Erythroblast (primary cell): ENCODE measurements at regions not wholly inside any gene's neighbourhood (a gene's known extent, or its start where the extent isn't known, plus 50 kb on each side); places are given as distances from the start of the nearest gene placed in this dataset.

ENCODE experiments used
- GATA1 ChIP-seq: IDR thresholded peaks from 2 replicates; pipeline ENCODE4 v1.6.1; 2011; ENCODE audit warnings: low read depth, mild to moderate bottlenecking, control low read depth, low read length, moderate library complexity
- POLR2A ChIP-seq: IDR thresholded peaks from 2 replicates; pipeline ENCODE4 v1.6.1; 2011; ENCODE audit warnings: mild to moderate bottlenecking, low read length

- TF ChIP-seq POLR2A (no peak), GATA1 (no peak)
These were observed 91.6 kb upstream of the BCAR3 start for GRCh38 chr1:93773049-93773838.
